Uterus (tissue), 2 donors: ENCODE measurements at regions not wholly inside any gene's neighbourhood (a gene's known extent, or its start where the extent isn't known, plus 50 kb on each side); places are given as distances from the start of the nearest gene placed in this dataset.

Experiments
- CTCF ChIP-seq, 4 experiments: fragments of 200-600 bp in 2 of 4; fragments of 450-650 bp in 2 of 4; sonication (generic) in 2 of 4; IDR thresholded peaks; one replicate each; pipeline ENCODE4 v1.5.1; 2016 to 2019; ENCODE audit warnings: antibody characterized with exemption in 4 of 4, mild to moderate bottlenecking in 2 of 4, moderate library complexity in 1 of 4
- POLR2A ChIP-seq, 2 donors: fragments of 450-650 bp; IDR thresholded peaks; one replicate each; pipeline ENCODE4 v1.6.1; 2016; ENCODE audit warnings: antibody characterized with exemption in 2 of 2, mild to moderate bottlenecking in 1 of 2, moderate library complexity in 1 of 2

- TF ChIP-seq CTCF (IDR thresholded peaks at IDR 0.05): no peak
- no peak for TF ChIP-seq POLR2A (IDR thresholded peaks at IDR 0.05)
Observed at GRCh38 chr3:117036259-117036799, 326.8 kb downstream of the TUSC7 start.
